H9 (cell line): ENCODE measurements at regions not wholly inside any gene's neighbourhood (a gene's known extent, or its start where the extent isn't known, plus 50 kb on each side); places are given as distances from the start of the nearest gene placed in this dataset.

Source experiments
- DNase-seq: peaks from one replicate; pipeline ENCODE4 v3.0.0-alpha.2; 2017
- H2AFZ ChIP-seq: one replicate; pipeline ENCODE4 v1.6.1; 2013; ENCODE audit warnings: mild to moderate bottlenecking, low read length, control low read depth, moderate library complexity
- H2AK5ac ChIP-seq: 2 replicates; pipeline ENCODE4 v1.6.1; 2013; ENCODE audit warnings: low read length, control low read depth, mixed read lengths; ENCODE audit not compliant: insufficient read length
- H2BK120ac ChIP-seq: one replicate; pipeline ENCODE4 v1.6.1; 2013; ENCODE audit warnings: low read depth, mild to moderate bottlenecking, low read length, control low read depth, inconsistent platforms; ENCODE audit not compliant: poor library complexity, severe bottlenecking
- H2BK12ac ChIP-seq: 2 replicates; pipeline ENCODE4 v1.6.1; 2013; ENCODE audit warnings: low read length, control low read depth, mixed read lengths, low read depth; ENCODE audit not compliant: insufficient read length
- H2BK15ac ChIP-seq: 2 replicates; pipeline ENCODE4 v1.6.1; 2013; ENCODE audit warnings: low read depth, low read length, control low read depth
- H2BK20ac ChIP-seq: one replicate; pipeline ENCODE4 v1.6.1; 2013; ENCODE audit warnings: low read depth, mild to moderate bottlenecking, low read length, control low read depth, inconsistent platforms; ENCODE audit not compliant: poor library complexity, severe bottlenecking
- H2BK5ac ChIP-seq: 2 replicates; pipeline ENCODE4 v1.6.1; 2013; ENCODE audit warnings: low read length, control low read depth, mixed read lengths; ENCODE audit not compliant: insufficient read length
- H3K14ac ChIP-seq: 2 replicates; pipeline ENCODE4 v1.6.1; 2013; ENCODE audit warnings: low read length, control low read depth; ENCODE audit not compliant: insufficient read depth
- H3K18ac ChIP-seq: 2 replicates; pipeline ENCODE4 v1.6.1; 2013; ENCODE audit warnings: low read depth, mild to moderate bottlenecking, mixed read lengths, low read length, control low read depth; ENCODE audit not compliant: insufficient read length
- H3K23ac ChIP-seq: 2 replicates; pipeline ENCODE4 v1.6.1; 2013; ENCODE audit warnings: low read length, control low read depth, mixed read lengths, low read depth; ENCODE audit not compliant: insufficient read length
- H3K23me2 ChIP-seq: 2 replicates; pipeline ENCODE4 v1.6.1; 2013; ENCODE audit warnings: low read depth, mild to moderate bottlenecking, mixed read lengths, low read length, control low read depth; ENCODE audit not compliant: insufficient read length, poor library complexity, severe bottlenecking
- H3K27ac ChIP-seq: 2 replicates; pipeline ENCODE4 v1.5.1; 2013; ENCODE audit warnings: low read length, control low read depth, mixed read lengths, low read depth; ENCODE audit not compliant: insufficient read length
- H3K27me3 ChIP-seq: 2 replicates; pipeline ENCODE4 v1.6.1; 2013; ENCODE audit warnings: low read length, control low read depth, inconsistent platforms; ENCODE audit not compliant: insufficient read depth
- H3K4ac ChIP-seq: 2 replicates; pipeline ENCODE4 v1.6.1; 2013; ENCODE audit warnings: low read depth, mild to moderate bottlenecking, control low read depth, inconsistent platforms, low read length, moderate library complexity
- H3K4me1 ChIP-seq: 2 replicates; pipeline ENCODE4 v1.6.1; 2013; ENCODE audit warnings: low read length, control low read depth, inconsistent platforms; ENCODE audit not compliant: insufficient read depth
- H3K4me2 ChIP-seq: 2 replicates; pipeline ENCODE4 v1.6.1; 2013; ENCODE audit warnings: low read length, control low read depth, mixed read lengths; ENCODE audit not compliant: insufficient read length, insufficient read depth
- H3K56ac ChIP-seq: 2 replicates; pipeline ENCODE4 v1.6.1; 2013; ENCODE audit warnings: low read depth, mild to moderate bottlenecking, mixed read lengths, low read length, control low read depth; ENCODE audit not compliant: insufficient read length
- H3K79me1 ChIP-seq: 2 replicates; pipeline ENCODE4 v1.6.1; 2013; ENCODE audit warnings: low read depth, mild to moderate bottlenecking, moderate library complexity, low read length, control low read depth, inconsistent platforms; ENCODE audit not compliant: insufficient read depth, poor library complexity, severe bottlenecking
- H3K79me2 ChIP-seq: 2 replicates; pipeline ENCODE4 v1.6.1; 2013; ENCODE audit warnings: low read length, control low read depth, inconsistent platforms; ENCODE audit not compliant: insufficient read depth
- H3K9ac ChIP-seq: 2 replicates; pipeline ENCODE4 v1.6.1; 2013; ENCODE audit warnings: low read length, control low read depth, mixed read lengths; ENCODE audit not compliant: insufficient read length; ENCODE audit errors: extremely low read depth
- H3K9me3 ChIP-seq: one replicate; pipeline ENCODE4 v1.6.1; 2013; ENCODE audit warnings: low read depth, low read length, inconsistent platforms; ENCODE audit not compliant: control insufficient read depth
- H3T11ph ChIP-seq: one replicate; pipeline ENCODE4 v1.6.1; 2013; ENCODE audit warnings: mild to moderate bottlenecking, low read length, control low read depth, inconsistent platforms
- H4K20me1 ChIP-seq: one replicate; pipeline ENCODE4 v1.6.1; 2013; ENCODE audit not compliant: control insufficient read depth, insufficient read length, insufficient read depth
- H4K5ac ChIP-seq: 2 replicates; pipeline ENCODE4 v1.6.1; 2013; ENCODE audit warnings: low read depth, mild to moderate bottlenecking, mixed read lengths, low read length, control low read depth; ENCODE audit not compliant: insufficient read length
- H4K8ac ChIP-seq: replicated peaks from 2 replicates; pipeline ENCODE4 v1.6.1; 2013; ENCODE audit warnings: low read length, control low read depth, mixed read lengths, low read depth; ENCODE audit not compliant: insufficient read length
- H4K91ac ChIP-seq: 2 replicates; pipeline ENCODE4 v1.6.1; 2013; ENCODE audit warnings: low read depth, mild to moderate bottlenecking, moderate library complexity, mixed read lengths, low read length, control low read depth; ENCODE audit not compliant: insufficient read length
- H3K27ac Mint-ChIP-seq, 3 experiments: 2 replicates in 2 of 3; 3 replicates in 1 of 3; pipeline ENCODE4 v1.8.0; 2020 to 2021; ENCODE audit warnings: mixed read lengths in 3 of 3, mild to moderate bottlenecking in 1 of 3, moderate library complexity in 1 of 3
- H3K27me3 Mint-ChIP-seq: 2 replicates; pipeline ENCODE4 v1.8.0; 2021; ENCODE audit warnings: low read depth, mild to moderate bottlenecking, moderate library complexity, mixed read lengths
- H3K36me3 Mint-ChIP-seq, 3 experiments: 2 replicates in 2 of 3; 3 replicates in 1 of 3; pipeline ENCODE4 v1.8.0; 2020 to 2021; ENCODE audit warnings: low read depth in 3 of 3, mixed read lengths in 3 of 3; ENCODE audit not compliant: insufficient read depth in 1 of 3
- H3K4me1 Mint-ChIP-seq, 2 experiments: 2 replicates each; pipeline ENCODE4 v1.8.0; 2020; ENCODE audit warnings: mixed read lengths in 2 of 2
- H3K4me3 Mint-ChIP-seq, 2 experiments: 2 replicates in 1 of 2; 3 replicates in 1 of 2; pipeline ENCODE4 v1.8.0; 2020 to 2021; ENCODE audit warnings: mild to moderate bottlenecking in 2 of 2, mixed read lengths in 2 of 2, moderate library complexity in 1 of 2
- H3K9me3 Mint-ChIP-seq, 2 experiments: 2 replicates in 1 of 2; 3 replicates in 1 of 2; pipeline ENCODE4 v1.8.0; 2020; ENCODE audit warnings: mild to moderate bottlenecking in 2 of 2, mixed read lengths in 2 of 2, moderate library complexity in 1 of 2
- WGBS: extraction: QIAGEN DNeasy Blood & Tissue Kit; methylation state at CpG from one replicate; pipeline ENCODE4 v1.1.7; 2013; ENCODE audit warnings: missing lambda C conversion rate, low lambda C conversion rate, mixed read lengths; ENCODE audit not compliant: insufficient read length; ENCODE audit errors: extremely low coverage; 5-methylcytosine and 5-hydroxymethylcytosine counted together
- TF ChIP-seq, protein P1 (sequence below): fragments of 200-600 bp; sonication (generic); conservative IDR thresholded peaks from 3 replicates; pipeline ENCODE4 v1.8.0; 2021; ENCODE audit warnings: antibody characterized with exemption, mild to moderate bottlenecking

DNA sequence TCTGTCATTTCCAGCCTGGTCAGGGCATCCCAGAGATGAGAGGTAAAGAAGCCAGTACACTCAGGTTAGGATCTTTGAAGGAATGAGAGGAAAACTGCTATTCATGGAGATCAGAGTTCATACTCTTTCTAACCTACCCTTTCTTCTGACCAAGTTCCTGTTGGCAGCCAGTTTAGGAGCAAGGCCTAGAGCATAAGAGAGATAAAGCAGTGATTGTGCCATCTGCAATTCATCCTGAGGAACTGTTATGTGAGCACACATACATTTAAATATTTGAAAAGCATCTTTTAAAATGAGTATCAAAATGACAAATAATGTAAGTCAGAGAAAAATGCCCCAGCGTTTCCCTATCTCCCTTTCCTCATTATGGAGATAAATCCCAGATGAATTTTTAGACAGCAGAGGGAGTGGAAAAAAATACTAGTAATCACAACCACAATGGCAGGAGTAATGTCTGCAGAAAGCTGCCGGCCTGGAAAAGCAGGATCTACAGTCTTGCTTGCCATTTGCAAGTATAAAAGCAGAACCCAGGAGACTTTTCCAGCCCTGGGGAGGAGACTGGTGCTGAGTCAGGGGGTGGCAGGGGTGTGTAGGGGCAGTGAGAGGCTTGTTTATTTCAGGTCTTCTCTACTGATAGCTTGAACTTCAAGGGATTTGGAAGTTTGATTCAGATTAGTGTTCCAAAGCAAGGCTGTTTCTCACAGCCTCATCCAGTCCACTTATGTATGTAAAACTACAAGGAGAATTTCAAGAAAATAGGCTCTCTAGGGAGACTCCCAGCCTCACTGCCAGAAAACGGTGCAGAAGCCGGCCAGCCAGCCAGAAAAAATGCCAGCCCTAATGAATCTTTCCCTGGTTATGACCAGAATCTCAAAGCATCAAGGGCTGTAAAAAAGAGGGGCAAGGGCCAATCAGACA is 1052.4 kb downstream of the TUSC7 start:
- Histone ChIP-seq H2BK12ac (no peak overlapping the region), H2BK120ac (peak overlapping the region; percentile 44), H2BK5ac (no peak overlapping the region), H4K20me1 (no peaks in the 10 kb centered on the region), H3K14ac (no peak overlapping the region), H2AFZ (no peak overlapping the region), H3K79me2 (no peaks in the 10 kb centered on the region), H4K5ac (no peak overlapping the region), H3K79me1 (no peaks in the 10 kb centered on the region), H3K4me2 (no peak overlapping the region), H2BK20ac (no peak overlapping the region), H3K23ac (no peak overlapping the region), H2BK15ac (no peak overlapping the region), H3K4ac (no peak overlapping the region), H3K9me3 (no peaks in the 10 kb centered on the region), H3K9ac (no peak overlapping the region), H3K23me2 (no peaks in the 10 kb centered on the region), H3T11ph (no peak overlapping the region), H3K27ac (no peak overlapping the region), H2AK5ac (no peak overlapping the region), H4K8ac (no peak overlapping the region), H3K4me1 (peaks cover 3% of the 10 kb centered on the region; the same call in 1 of the 2 replicates), H3K27me3 (no peaks in the 10 kb centered on the region), H4K91ac (no peak overlapping the region), H3K18ac (no peak overlapping the region), H3K56ac (no peak overlapping the region)
- no peak overlapping the region for H3K4me3 Mint-ChIP-seq
- WGBS, result no CpG with 5 or more reads among the region's 4 CpGs
- TF ChIP-seq, protein P1, sequence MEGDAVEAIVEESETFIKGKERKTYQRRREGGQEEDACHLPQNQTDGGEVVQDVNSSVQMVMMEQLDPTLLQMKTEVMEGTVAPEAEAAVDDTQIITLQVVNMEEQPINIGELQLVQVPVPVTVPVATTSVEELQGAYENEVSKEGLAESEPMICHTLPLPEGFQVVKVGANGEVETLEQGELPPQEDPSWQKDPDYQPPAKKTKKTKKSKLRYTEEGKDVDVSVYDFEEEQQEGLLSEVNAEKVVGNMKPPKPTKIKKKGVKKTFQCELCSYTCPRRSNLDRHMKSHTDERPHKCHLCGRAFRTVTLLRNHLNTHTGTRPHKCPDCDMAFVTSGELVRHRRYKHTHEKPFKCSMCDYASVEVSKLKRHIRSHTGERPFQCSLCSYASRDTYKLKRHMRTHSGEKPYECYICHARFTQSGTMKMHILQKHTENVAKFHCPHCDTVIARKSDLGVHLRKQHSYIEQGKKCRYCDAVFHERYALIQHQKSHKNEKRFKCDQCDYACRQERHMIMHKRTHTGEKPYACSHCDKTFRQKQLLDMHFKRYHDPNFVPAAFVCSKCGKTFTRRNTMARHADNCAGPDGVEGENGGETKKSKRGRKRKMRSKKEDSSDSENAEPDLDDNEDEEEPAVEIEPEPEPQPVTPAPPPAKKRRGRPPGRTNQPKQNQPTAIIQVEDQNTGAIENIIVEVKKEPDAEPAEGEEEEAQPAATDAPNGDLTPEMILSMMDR, result no peak
- H3K27ac Mint-ChIP-seq, result no peak overlapping the region; a peak in 3 of 7 replicates
- DNase-seq, result no peak
- no peaks in the 10 kb centered on the region for H3K36me3 Mint-ChIP-seq
- H3K4me1 Mint-ChIP-seq, result peaks cover 17 to 21% of the 10 kb centered on the region in 2 experiments
- H3K27me3 Mint-ChIP-seq, result 0 out of 2 replicates have a peak, but pooled peaks cover 2% of the 10 kb centered on the region
- H3K9me3 Mint-ChIP-seq, result no peaks in the 10 kb centered on the region
